GM21529 (cell line): ENCODE measurements at regions not wholly inside any gene's neighbourhood (a gene's known extent, or its start where the extent isn't known, plus 50 kb on each side); places are given as distances from the start of the nearest gene placed in this dataset.
"Not testable (repeated sequence)": the region's sequence is repeated elsewhere in the genome, so short reads cannot be mapped to it uniquely, and the experiment has no call there.

Experiments
- ATAC-seq: cut with Tn5 transposase; IDR thresholded peaks from one replicate; pipeline ENCODE4 v1.9.1; 2021; ENCODE audit not compliant: unreplicated experiment

DNA sequence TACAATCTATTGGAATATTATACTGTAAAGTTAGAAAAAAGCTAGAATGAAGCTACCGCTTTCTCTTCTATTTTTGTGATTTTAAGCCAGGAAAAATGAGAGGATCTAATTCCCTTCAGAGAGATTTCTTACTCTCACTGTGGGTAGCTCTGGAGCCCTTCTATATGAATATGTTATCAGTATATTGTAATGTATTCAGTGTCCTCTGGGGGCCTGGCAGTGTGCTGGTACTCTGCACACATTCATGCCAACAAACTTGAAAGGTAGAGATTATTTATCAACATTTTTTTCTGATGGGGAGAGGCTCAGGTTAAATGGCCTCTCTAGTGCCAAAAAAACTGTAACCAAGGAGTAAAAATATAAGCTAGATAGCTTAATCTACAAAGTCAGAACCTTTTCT is 292.8 kb downstream of the TTC6 start:
- ATAC-seq: no peak

DNA sequence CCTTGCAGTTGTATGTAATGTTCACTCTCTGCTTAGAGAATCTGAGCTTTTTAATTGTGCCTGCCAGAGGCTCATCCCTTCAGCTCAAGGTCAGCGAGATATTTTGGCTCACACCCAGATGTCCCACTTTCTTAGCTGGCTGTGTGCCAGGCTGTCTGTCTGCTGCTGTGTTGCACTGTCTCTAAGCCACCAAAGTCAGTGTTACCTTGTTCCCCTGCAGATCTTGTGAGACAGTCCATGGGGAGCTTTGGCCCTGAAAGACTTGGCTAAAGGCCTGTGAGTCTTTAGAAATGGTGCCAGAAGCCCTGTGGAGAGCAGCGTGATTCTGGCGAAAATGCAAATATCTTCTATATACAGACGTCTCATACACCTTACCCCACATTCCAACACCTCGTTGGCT is 293.7 kb downstream of the TTC6 start:
- ATAC-seq: no peak

DNA sequence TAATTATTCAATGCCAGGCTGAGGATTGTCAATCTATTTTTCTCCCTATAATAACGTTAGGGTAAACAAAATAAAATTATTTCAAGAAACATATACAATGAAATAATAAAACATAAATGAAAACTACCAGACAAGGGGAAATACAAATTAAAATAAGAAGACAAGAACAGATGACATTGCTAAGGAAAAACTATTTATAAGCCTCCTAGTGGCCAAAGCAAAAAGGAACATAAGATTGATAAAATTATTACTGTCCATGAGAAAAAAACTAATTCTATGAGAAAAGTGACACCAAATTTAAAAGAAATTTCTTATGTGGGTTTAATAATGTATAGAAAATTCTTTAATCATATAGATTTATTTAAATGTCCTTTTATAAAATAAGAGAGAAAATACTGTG is 294.7 kb downstream of the TTC6 start:
- no peak for ATAC-seq

DNA sequence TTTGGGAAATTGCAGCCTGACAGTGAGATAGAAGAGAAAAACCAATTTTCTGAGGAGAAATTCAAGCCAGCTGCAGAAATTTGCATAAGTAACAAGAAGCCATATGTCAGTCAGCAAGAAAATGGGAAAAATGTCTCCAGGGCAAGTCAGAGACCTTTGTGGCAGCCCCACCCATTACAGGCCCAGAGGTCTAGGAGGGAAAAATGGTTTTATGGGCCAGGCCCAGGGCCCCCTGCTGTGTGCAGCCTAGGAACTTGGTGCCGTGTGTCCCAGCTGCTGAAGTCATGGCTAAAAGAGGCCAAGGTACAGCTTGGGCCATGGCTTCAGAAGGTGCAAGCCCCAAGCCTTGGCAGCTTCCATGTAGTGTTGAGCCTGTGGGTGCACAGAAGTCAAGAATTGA is 296.1 kb downstream of the TTC6 start:
- not testable (repeated sequence) for ATAC-seq

DNA sequence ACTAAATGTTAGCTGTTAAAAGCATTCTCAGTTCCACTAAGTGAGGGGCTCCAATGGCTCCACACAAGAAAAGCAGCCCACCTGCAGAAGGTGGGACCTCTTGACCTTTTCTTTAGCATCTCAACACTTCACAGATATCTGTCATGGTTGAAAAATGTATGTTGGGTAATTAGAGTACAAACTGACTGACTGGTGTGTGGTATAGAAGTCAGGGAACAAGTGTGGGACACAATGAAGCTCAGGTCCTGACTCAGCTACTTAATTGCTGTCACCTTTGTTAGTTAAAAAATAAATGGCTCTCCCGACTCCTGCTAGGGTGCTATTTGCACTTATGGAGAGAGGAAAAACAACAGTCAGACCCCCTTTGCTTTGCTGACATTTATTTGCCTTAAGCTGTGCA is 299.0 kb downstream of the TTC6 start:
- no peak for ATAC-seq

DNA sequence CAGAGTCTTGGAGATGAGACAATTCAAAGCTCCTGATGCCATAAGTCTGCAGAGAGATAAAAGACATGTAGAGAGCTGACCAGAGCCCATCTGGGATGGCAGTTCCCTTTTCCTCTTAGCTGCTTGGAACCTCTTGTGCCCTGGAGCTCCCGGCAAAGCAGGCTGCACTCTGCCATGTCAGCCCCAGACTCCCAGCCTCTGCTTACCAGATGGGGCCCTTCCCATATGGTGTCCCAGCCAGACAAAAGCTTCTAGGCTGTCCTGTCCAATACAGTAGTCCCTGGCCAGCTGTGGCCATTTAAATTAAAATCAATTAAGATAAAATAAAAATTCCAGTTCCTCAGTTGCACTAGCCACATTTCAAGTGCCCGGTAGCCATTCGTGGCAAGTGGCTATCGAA is 303.9 kb downstream of the TTC6 start:
- ATAC-seq: no peak

DNA sequence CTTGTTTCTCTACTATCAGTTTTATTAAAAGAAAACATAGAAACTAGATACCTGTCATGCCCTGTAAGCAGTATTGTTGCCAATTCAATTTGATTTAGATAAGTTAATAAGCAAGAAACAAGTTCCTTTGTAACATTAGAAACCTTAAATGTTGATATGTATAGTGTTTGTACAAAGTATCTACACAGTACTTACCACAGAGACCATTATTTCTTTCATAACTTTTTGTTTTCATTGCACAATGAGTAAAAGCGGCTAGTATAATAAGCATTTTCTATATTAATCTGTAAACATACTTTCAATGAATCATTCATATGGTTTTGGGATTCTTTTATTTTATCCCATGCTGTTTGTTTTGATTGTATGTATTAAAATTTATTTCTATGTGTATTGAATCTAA is 305.1 kb downstream of the TTC6 start:
- no peak for ATAC-seq

DNA sequence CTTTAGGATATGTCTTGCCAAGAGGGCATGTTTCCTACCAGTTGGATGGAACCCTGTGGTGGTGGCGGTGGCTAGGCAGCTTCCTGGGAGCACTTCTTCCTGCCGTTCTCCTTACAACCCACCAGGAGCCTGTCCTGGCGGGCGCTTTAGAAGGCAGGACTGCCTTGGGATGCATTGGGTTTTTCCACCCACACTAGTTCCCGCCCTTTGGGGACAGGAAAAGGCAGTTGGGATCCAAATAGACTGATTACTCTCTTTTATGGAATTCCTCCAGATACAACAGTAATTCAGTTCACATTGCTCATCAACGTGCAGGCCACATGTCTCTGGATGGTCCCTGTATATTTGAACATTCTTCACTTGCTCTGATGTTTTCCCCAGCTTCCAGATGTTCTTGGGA is 305.7 kb upstream of the SSTR1 start:
- no peak for ATAC-seq

DNA sequence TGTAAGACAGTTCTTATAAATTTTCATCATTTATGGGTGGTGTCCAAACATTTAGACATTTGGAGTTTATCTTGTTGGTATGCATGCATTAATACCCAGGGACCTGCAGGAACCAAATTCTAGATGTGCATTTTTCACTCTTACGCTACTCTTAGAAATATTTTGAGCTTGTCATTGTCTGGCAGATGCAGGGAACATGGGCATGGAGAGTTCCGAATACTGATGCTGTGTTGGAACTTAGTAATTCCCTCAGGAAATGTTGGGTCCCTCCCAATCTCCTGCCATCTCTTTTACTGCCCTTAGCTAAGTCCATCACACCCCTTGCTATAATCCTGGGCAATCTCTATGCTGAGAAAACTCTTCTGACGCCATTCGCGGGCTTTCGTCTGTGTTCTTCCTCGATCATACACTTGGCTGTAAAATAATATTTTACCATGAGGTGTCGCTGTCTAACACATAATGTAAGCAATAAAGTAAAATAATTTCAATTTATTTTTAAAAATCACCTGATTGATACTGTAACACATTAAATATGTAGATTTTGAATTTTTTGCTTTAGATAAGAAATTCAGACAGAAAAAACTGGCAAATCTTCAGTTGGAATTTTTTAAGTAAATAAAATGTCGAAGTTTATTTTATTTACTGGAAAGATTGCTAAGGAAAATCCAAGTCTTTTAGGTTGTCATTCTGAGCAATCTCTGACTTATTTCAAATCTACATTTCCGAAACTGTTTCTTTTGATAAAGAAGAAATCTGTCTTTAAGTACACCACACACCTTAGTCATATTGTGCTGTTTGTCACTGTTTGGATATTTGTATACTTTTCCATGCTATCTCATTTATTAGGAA is 304.1 kb upstream of the SSTR1 start:
- peak; percentile 51 for ATAC-seq

DNA sequence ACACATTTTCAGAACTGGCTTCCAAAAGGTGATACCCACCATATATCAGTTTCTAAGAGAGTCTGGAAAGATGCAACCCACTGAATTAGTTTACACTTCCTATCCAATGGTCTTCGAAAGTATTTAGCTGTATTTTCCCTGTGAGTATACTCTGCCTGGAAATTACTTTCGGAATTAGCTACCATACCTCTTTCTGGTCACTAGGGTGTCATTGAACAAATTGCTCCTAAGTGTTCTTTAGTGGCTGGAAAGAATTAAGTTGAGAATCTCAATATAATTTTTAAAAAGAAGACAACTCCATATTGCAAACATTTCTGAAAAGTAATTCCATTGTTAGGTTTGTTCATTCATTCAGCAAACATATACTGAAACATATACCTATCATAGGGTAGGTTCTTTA is 283.1 kb upstream of the SSTR1 start:
- ATAC-seq: no peak

DNA sequence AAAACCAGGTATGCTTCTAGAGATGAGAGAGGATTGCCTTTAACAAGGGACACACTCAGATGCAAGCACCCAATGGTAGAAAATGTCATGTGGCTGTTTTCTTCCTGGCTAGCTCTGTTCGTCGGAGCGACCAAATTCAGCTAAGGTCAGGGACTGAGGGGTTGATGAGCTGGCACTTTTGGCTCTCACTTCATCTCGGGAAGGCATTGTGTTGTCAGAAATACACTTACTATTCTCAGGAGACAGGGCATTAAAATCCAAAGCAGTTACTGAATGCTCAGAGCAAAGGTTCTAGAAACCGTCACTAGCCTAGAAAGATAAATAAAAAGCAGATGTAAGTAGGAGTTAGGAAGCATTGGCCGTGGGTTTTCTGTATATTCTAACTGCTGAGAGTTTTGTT is 275.7 kb upstream of the SSTR1 start:
- no peak for ATAC-seq

DNA sequence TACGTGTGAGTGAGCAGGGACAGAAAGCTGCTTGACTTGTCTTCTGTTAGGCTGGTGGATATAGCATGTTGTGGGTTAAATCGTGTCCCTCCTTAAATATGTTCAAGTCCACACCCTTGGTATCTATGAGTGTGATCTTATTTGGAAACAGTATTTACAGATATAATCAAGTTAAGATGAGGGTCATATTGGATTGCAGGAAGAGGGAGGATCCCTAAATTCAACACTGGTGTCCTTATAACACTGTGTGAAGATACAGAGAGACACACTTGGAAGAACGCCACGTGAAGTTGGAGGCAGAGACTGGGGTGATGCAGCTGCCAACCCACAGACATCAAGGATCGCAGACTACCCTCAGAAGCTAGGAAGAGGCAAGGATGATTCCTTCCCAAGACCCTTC is 275.2 kb upstream of the SSTR1 start:
- no peak for ATAC-seq

DNA sequence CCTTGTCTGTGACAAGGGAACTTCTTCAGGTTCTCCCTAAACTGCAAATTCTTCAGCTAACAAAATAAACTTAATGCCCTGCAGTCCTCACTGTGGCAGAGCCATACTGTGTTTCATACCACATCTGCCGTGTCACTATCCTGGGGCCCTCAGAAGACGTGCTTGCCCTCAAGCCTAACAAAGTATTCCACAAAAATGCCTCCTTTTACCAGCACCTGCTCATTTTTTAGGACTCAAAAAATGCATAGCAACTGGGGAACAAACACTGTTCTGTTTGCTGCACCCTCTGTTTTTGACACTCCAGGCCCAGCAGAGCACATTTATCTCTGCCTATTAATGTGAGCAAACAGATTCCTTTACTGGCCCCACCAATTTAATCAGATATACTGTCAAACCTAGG is 270.7 kb upstream of the SSTR1 start:
- ATAC-seq: no peak

DNA sequence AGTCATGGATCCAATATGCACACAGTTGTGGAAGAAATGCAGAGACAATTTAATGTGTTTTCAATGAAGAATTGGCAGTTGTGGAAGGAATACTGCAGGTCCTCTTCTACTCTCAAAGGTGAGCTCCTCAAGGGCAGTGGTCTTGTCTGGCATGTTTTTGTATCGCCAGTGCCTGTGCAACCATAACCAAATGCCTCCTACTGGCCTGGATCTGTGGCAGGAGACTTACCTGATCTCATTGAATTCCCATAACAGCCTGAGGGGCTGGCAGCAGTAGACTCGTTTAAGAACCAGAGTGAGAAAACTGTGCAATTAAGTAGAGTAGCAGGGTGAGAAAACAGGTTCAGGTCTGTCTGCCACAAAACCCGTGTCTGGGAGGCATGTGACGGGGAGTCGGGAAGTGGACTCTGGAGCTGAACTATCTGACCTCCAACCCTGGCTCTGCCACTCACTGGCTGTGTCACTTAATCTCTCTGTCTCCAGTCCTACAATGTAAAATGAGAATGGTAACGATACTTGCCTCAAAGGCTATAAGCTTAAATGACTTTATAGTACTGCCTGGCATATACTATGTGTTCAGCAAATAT is 268.2 kb upstream of the SSTR1 start:
- no peak for ATAC-seq

DNA sequence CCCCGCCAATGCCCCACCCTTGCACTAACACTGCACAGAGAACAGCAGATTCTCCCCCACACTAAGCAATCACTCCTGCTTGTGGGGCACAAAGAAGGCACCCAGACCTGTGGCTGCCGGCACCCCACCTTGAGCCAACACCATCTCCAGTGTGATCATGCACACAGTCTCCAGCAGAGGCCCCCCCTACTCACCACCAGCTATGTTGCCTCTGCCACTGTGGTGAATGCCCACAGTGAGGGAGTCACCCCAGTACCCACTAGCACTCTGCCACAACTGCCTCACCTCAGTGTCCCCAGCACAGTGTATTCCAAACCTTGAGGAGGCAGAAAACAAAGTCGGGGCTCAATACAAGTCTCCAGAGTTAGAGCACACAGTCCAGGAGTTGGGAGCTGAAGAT is 261.7 kb upstream of the SSTR1 start:
- ATAC-seq: no peak

DNA sequence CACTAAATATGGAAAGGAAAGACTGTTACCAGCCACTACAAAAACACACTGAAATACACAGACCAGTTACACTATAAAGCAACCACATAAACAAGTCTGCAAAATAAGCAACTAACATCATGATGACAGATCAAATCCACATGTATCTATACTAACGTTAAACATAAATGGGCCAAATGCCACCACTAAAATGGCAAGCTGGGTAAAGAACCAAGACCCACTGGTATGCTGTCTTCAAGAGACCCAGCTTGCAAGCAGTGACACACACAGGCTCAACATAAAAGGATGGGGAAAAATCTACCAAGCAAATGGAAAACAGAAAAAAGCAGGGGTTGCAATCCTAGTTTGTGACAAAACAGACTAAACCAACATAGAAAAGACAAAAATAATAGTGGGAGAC is 260.9 kb upstream of the SSTR1 start:
- no peak for ATAC-seq

DNA sequence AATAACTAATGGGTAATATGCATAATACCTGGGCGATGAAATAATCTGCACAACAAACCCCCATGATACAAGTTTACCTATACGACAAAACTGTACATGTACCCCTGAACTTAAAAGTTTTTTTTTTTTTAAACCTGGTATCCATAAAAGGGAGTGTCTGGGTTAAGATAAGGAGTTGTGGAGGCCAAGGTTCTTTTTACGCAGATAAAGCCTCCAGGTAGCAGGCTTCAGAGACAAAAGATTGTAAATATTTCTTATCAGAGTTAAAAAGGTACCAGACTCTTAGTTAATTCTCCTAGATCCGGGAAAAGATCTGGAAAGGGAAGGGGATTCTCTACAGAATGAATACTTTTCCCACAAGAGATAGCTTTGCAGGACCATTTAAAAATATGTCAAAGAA is 259.4 kb upstream of the SSTR1 start:
- no peak for ATAC-seq

DNA sequence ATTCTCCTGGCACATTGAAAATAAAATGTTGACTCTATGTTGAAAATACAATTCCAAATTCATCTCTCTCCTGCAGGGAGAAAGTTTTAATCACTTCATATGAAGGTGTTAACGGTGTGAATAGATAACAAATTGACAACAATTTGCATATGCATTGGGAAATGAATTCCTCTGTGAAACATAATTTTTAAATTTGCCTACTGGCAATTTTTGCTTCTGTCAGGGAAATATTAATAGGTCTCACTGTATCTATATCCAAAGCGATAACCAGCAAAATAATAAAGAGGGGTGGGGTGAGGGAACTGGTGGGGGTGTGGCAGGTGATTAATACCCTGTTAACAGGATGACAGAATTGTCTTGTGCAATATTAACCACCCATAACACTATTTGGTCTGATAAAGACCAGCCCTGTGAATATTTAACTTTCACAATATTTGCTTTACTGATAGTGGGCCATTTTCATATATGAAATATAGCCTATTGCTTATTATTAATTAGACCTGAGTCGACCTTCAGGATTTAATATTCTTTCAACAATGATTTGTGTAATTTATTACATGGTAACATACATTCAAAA is 239.0 kb upstream of the SSTR1 start:
- ATAC-seq: no peak

DNA sequence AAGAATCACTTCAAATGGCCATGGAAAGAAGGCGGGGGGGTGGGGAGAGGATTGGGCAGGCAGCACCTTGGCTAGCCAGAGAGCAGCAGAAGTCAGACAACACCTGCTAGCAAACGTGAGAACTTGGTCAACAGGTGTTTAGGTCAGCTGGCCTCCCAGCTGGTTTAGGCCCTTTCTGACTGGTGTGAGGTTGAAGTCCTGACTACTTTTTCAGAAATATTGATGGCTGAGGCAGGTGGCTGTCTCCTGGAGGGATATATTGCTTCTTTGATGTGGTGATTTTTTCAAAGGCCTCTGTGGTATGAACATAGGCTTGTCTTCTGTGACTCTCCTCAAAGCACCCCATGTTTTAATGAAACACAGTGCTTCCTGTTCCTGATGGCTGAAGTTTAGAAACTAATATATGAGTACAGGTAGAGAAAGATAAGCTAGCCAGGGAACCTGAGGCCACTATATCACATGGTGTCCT is 238.2 kb upstream of the SSTR1 start:
- ATAC-seq: no peak

DNA sequence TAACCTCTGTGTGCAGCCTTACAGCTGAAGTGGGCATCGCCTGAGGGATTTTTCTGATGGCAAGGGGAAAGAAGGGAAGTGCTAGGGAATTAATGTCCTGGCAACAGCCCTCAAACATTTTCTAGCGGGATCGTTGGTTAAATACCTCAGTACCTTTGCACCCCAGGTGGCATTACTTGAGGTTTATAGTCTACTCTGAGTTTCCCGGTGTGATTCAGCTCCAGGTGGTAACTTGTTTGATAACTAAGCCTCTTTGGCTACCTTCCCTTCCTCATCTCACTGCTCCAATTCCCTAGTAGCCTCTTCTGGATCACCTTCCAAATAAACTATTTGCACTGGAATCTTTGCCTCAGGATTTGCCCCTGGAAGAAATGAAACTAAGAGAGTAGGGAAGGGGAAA is 237.0 kb upstream of the SSTR1 start:
- ATAC-seq: no peak

DNA sequence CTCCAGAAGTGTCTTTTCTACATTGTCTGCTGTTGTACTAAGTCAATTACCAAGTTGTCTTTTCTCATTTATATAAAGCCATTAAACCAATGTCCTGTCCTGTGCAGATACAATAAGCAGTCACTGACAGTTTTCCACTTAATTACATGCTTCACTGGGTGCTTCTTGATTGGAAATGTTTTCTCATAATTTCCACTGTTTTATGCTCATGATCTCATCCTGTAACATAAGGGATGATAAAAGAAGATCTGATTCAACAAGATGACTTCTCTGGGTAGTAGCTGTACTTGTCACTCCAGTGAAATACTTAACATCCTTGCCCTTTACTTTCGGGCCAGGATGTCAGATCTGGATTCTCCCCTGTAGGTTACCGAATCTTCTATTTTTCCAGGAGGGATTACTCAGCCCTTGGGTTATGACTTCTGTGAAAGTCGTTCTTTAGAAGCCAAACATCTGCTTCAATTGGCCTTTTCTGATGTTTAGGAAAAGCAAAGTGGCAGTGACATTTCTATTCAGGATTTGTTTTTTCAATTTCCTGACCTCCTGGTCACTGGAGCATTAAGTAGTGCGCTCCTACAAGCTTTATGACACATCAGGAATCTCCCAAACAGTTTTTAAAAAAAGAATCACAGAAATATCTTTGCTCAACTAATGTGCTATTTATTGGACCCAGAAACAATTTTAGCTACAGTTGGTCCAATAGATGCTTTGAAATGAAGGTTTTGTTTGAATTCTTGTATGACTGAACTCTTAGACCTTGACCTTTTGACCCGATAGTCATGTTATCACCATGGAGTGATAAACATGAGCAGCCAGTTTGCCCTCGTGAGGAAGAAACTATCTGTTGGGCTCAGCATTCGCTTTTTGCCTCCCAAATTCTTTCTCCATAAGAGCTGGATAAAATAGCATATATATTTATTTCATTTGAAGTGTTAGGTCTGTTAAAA is 234.5 kb upstream of the SSTR1 start:
- no peak for ATAC-seq
